Esophagus muscularis mucosa (tissue), 3 donors: ENCODE measurements at regions not wholly inside any gene's neighbourhood (a gene's known extent, or its start where the extent isn't known, plus 50 kb on each side); places are given as distances from the start of the nearest gene placed in this dataset.

ENCODE experiments used
- CTCF ChIP-seq, 3 experiments: fragments of 200-600 bp in 2 of 3; fragments of 450-650 bp in 1 of 3; sonication (generic) in 2 of 3; IDR thresholded peaks; one replicate each; pipeline ENCODE4 v1.5.1; 2017 to 2019; ENCODE audit warnings: antibody characterized with exemption in 3 of 3, mild to moderate bottlenecking in 2 of 3, moderate library complexity in 1 of 3
- POLR2AphosphoS5 ChIP-seq, 2 donors: sonication (generic); formaldehyde crosslinking; IDR thresholded peaks; one replicate each; pipeline ENCODE4 v1.6.1; 2017; ENCODE audit warnings: antibody characterized with exemption in 2 of 2

DNA sequence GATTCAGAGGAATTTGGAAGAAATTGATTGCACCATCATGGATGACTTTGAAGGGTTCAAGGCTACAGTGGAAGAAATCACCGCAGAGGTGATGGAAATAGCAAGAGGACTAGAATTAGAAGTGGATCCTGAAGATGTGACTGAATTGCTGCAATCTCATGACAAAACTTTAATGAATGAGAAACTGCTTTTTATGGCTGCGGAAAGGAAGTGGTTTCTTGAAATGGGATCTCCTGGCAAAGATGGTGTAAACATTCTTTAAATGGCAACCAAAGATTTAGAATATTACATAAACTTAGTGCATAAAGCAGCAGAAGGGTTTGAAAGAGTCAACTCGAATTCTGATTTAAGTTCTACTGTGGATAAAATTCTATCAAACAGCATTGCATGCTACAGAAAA, 698.6 kb downstream of the PLA2G4A start:
- TF ChIP-seq CTCF (IDR thresholded peaks at IDR 0.05) (no peak), POLR2AphosphoS5 (IDR thresholded peaks at IDR 0.05) (no peak)
